Panc1 (cell line): ENCODE measurements at regions not wholly inside any gene's neighbourhood (a gene's known extent, or its start where the extent isn't known, plus 50 kb on each side); places are given as distances from the start of the nearest gene placed in this dataset.

Source experiments
- ATAC-seq: fragments of 200-7000 bp; cut with Tn5 transposase; 2 replicates; pipeline ENCODE4 v1.9.1; 2020; ENCODE audit warnings: mild to moderate bottlenecking, moderate library complexity
- BruUV-seq: library from RNA; stranded (reverse); fragments of 400-500 nt; replicated peaks from 2 replicates; lab custom pipeline; 2021; lab: Mats Ljungman, UMichigan
- CTCF ChIA-PET: fragments of 300-600 bp; sonication (Branson Sonifier 250); formaldehyde crosslinking; loops from one replicate; lab custom pipeline; 2022; ENCODE audit warnings: antibody characterized with exemption; lab: Charles Lee
- POLR2A ChIA-PET: fragments of 300-600 bp; sonication (Branson Sonifier 250); formaldehyde crosslinking; loops from one replicate; lab custom pipeline; 2022; ENCODE audit warnings: antibody characterized with exemption; lab: Charles Lee
- DNase-seq: peaks from one replicate; pipeline ENCODE4 v3.0.0-alpha.2; 2010; ENCODE audit warnings: low read depth, low spot score
- H3K27ac ChIP-seq: 2 replicates; pipeline ENCODE4 v1.5.1; 2011; ENCODE audit warnings: mild to moderate bottlenecking, low read length, inconsistent platforms
- H3K27me3 ChIP-seq: fragments of 200-500 bp; sonication (Bioruptor generic); 2 replicates; pipeline ENCODE4 v1.6.0; 2014; ENCODE audit warnings: low read length, inconsistent platforms; ENCODE audit not compliant: control insufficient read depth, insufficient read depth
- H3K36me3 ChIP-seq: fragments of 200-500 bp; sonication (Bioruptor generic); 2 replicates; pipeline ENCODE4 v1.5.1; 2014; ENCODE audit warnings: inconsistent platforms, mild to moderate bottlenecking, low read length, moderate library complexity; ENCODE audit not compliant: control insufficient read depth, insufficient read depth
- H3K4me1 ChIP-seq: 2 replicates; pipeline ENCODE4 v1.5.1; 2011; ENCODE audit warnings: inconsistent platforms, mild to moderate bottlenecking, low read length, moderate library complexity; ENCODE audit not compliant: control insufficient read depth, insufficient read depth
- H3K4me3 ChIP-seq, 2 experiments: 2 replicates each; pipeline ENCODE4 v1.5.1; 2011 to 2012; ENCODE audit warnings: low read depth in 2 of 2, low read length in 2 of 2, mild to moderate bottlenecking in 2 of 2, inconsistent platforms in 1 of 2, moderate library complexity in 1 of 2
- H3K9me3 ChIP-seq: fragments of 200-500 bp; sonication (Bioruptor generic); 2 replicates; pipeline ENCODE4 v1.5.1; 2014; ENCODE audit warnings: low read depth, mild to moderate bottlenecking, inconsistent platforms, low read length, moderate library complexity; ENCODE audit not compliant: control insufficient read depth, insufficient read depth
- POLR2AphosphoS5 ChIP-seq: IDR thresholded peaks from 2 replicates; pipeline ENCODE4 v1.6.1; 2012; ENCODE audit warnings: mild to moderate bottlenecking, low read depth, low read length, moderate library complexity
- REST ChIP-seq, 2 experiments: IDR thresholded peaks; 2 replicates each; pipeline ENCODE4 v1.6.1; 2011 to 2012; ENCODE audit warnings: low read depth in 2 of 2, control low read depth in 1 of 2, low read length in 1 of 2, mild to moderate bottlenecking in 1 of 2, moderate library complexity in 1 of 2; ENCODE audit not compliant: insufficient read depth in 1 of 2
- SIN3A ChIP-seq: IDR thresholded peaks from 2 replicates; pipeline ENCODE4 v1.6.1; 2012; ENCODE audit warnings: low read depth, mild to moderate bottlenecking, low read length, moderate library complexity, borderline replicate concordance; ENCODE audit not compliant: insufficient read depth
- TCF7L2 ChIP-seq: IDR thresholded peaks from 2 replicates; pipeline ENCODE4 v1.6.1; 2011; ENCODE audit warnings: mild to moderate bottlenecking, low read depth, low read length, inconsistent platforms
- in situ Hi-C: cut with HindIII; loops from 2 replicates; pipeline ENCODE4 v1.10.0; 2016; ENCODE audit warnings: low sequenced_read_pairs, low pct_unique_long_range_greater_than_20kb
- intact Hi-C: fragments of 100-400 bp; cut with micrococcal nuclease; formaldehyde crosslinking; loops from one replicate; pipeline ENCODE4 v1.10.0; 2022; ENCODE audit not compliant: unreplicated experiment
- TF ChIP-seq, protein P1 (sequence below): fragments of 450-650 bp; IDR thresholded peaks from 2 replicates; pipeline ENCODE4 v1.5.1; 2017; ENCODE audit warnings: mild to moderate bottlenecking

DNA sequence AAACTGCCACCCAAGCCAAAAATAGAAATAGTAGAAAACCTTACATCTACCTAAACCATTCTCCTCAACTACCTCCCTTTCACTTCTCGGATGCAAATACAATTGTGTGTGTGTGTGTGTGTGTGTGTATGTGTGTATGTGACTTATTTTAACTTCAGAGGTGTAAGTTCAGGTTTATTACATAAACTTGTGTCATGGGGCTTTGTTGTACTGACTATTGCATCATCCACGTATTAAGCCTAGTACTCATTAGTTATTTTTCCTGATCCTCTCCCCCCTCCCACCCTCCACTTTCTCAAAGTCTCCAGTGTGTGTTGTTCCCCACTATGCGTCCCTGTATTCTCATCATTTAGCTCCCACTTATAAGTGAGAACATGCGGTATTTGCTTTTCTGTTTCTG lies 592.5 kb upstream of the ATP2B1 start:
- DNase-seq, result no peak
- intact Hi-C loops (no loop called here), in situ Hi-C loops (no loop called here)
- Histone ChIP-seq H3K9me3 (no peaks in the 10 kb centered on the region), H3K27ac (no peak overlapping the region), H3K27me3 (no peaks in the 10 kb centered on the region), H3K4me3 (no peak overlapping the region), H3K36me3 (no peaks in the 10 kb centered on the region), H3K4me1 (no peaks in the 10 kb centered on the region)
- no peak for ATAC-seq
- ChIA-PET POLR2A (no interaction called here), CTCF (no interaction called here)
- no TSS peak for BruUV-seq
- TF ChIP-seq SIN3A, result no peak
- TF ChIP-seq TCF7L2, result no peak
- TF ChIP-seq, protein P1, sequence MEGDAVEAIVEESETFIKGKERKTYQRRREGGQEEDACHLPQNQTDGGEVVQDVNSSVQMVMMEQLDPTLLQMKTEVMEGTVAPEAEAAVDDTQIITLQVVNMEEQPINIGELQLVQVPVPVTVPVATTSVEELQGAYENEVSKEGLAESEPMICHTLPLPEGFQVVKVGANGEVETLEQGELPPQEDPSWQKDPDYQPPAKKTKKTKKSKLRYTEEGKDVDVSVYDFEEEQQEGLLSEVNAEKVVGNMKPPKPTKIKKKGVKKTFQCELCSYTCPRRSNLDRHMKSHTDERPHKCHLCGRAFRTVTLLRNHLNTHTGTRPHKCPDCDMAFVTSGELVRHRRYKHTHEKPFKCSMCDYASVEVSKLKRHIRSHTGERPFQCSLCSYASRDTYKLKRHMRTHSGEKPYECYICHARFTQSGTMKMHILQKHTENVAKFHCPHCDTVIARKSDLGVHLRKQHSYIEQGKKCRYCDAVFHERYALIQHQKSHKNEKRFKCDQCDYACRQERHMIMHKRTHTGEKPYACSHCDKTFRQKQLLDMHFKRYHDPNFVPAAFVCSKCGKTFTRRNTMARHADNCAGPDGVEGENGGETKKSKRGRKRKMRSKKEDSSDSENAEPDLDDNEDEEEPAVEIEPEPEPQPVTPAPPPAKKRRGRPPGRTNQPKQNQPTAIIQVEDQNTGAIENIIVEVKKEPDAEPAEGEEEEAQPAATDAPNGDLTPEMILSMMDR, result no peak
- no peak for TF ChIP-seq REST (IDR thresholded peaks at IDR 0.05; ENCODE audit: insufficient read depth in 1 of 2, low read depth in 2 of 2, low read length in 1 of 2)
- TF ChIP-seq POLR2AphosphoS5, result no peak

DNA sequence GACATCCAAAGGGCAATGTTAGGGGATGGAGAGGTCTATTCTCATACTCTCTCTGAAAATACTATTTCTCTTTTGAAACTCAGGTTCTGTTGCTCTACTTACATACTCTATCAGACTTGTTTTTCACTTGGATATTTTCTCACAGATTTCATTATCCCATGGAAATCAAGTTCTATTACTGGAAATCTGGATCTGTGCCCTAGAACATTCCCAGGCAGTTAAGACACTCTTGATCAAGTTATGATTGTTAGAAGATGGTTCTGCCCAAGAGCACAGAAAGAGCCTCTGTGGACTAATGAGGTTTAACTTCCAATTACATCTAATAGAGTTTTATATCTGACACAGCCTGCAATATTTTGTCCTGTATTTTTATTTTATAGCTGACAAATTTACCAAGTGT lies 591.0 kb upstream of the ATP2B1 start:
- DNase-seq (no peak), ATAC-seq (no peak)
- H3K27me3 ChIP-seq, result no peaks in the 10 kb centered on the region
- H3K4me3 ChIP-seq, result no peak overlapping the region; a peak in 1 of 4 replicates
- H3K27ac ChIP-seq, result no peak overlapping the region
- no peaks in the 10 kb centered on the region for H3K36me3 ChIP-seq
- TF ChIP-seq POLR2AphosphoS5 (no peak), TCF7L2 (no peak), SIN3A (no peak), REST (IDR thresholded peaks at IDR 0.05; ENCODE audit: insufficient read depth in 1 of 2, low read depth in 2 of 2, low read length in 1 of 2) (no peak)
- TF ChIP-seq, protein P1, result no peak
- BruUV-seq, result no TSS peak
- in situ Hi-C loops (no loop called here), intact Hi-C loops (no loop called here)
- ChIA-PET POLR2A (no interaction called here), CTCF (no interaction called here)
- H3K4me1 ChIP-seq, result no peaks in the 10 kb centered on the region
- H3K9me3 ChIP-seq, result no peaks in the 10 kb centered on the region
